ENCODE measurements at regions not wholly inside any gene's neighbourhood (a gene's known extent, or its start where the extent isn't known, plus 50 kb on each side); places are given as distances from the start of the nearest gene placed in this dataset.
"Not testable (repeated sequence)": the region's sequence is repeated elsewhere in the genome, so short reads cannot be mapped to it uniquely, and the experiment has no call there.

- no peaks in the 10 kb centered on the region for H3K27me3 ChIP-seq (ENCODE audit: control insufficient read depth in 3 of 3, insufficient read depth in 3 of 3, low read length in 3 of 3)
- WGBS, 3 donors, result 10 to 12% (median 11%) methylated on average over 44 to 45 of the region's 45 CpGs
- no peaks in the 10 kb centered on the region for H3K36me3 ChIP-seq (ENCODE audit: control insufficient read depth in 3 of 3, insufficient read depth in 2 of 3, low read depth in 1 of 3, low read length in 3 of 3)
- DNase-seq (peak; percentile 89 to 93), FAIRE-seq (no peak)
- peak overlapping the region in 2 of 3 donors; percentile 44 to 52 for H3K4me3 ChIP-seq (ENCODE audit: low read depth in 1 of 3, low read length in 3 of 3)
- H3K9me3 ChIP-seq (ENCODE audit: control insufficient read depth in 2 of 2, insufficient read depth in 1 of 2, low read depth in 1 of 2, low read length in 1 of 2), result no peaks in the 10 kb centered on the region
- H3K27ac ChIP-seq (ENCODE audit: low read depth in 1 of 3, low read length in 2 of 3), result peak overlapping the region in 2 of 3 donors; percentile 54 to 75
- H3K4me1 ChIP-seq (ENCODE audit: control insufficient read depth in 3 of 3, insufficient read depth in 2 of 3, low read depth in 1 of 3, low read length in 2 of 3), result peaks cover 0 to 12% (median 0%) of the 10 kb centered on the region in 3 donors
Observed at GRCh38 chr15:77944002-77944867, 133.3 kb downstream of the TBC1D2B start.

- FAIRE-seq (no peak), DNase-seq (no peak)
- H3K4me3 ChIP-seq (ENCODE audit: low read depth in 1 of 3, low read length in 3 of 3), result no peak overlapping the region
- H3K27me3 ChIP-seq (ENCODE audit: control insufficient read depth in 3 of 3, insufficient read depth in 3 of 3, low read length in 3 of 3), result no peaks in the 10 kb centered on the region
- no peaks in the 10 kb centered on the region for H3K9me3 ChIP-seq (ENCODE audit: control insufficient read depth in 2 of 2, insufficient read depth in 1 of 2, low read depth in 1 of 2, low read length in 1 of 2)
- H3K4me1 ChIP-seq (ENCODE audit: control insufficient read depth in 3 of 3, insufficient read depth in 2 of 3, low read depth in 1 of 3, low read length in 2 of 3), result peaks cover 0 to 12% (median 0%) of the 10 kb centered on the region in 3 donors
- 82 to 91% (median 87%) methylated on average over 6 of the region's 6 CpGs for WGBS, 3 donors
- no peak overlapping the region for H3K27ac ChIP-seq (ENCODE audit: low read depth in 1 of 3, low read length in 2 of 3)
- no peaks in the 10 kb centered on the region for H3K36me3 ChIP-seq (ENCODE audit: control insufficient read depth in 3 of 3, insufficient read depth in 2 of 3, low read depth in 1 of 3, low read length in 3 of 3)
Observed at GRCh38 chr15:77942611-77943211, 134.8 kb downstream of the TBC1D2B start.

- not testable (repeated sequence) for H3K9me3 ChIP-seq (ENCODE audit: control insufficient read depth in 2 of 2, insufficient read depth in 1 of 2, low read depth in 1 of 2, low read length in 1 of 2); DNase-seq; H3K4me3 ChIP-seq (ENCODE audit: low read depth in 1 of 3, low read length in 3 of 3); H3K36me3 ChIP-seq (ENCODE audit: control insufficient read depth in 3 of 3, insufficient read depth in 2 of 3, low read depth in 1 of 3, low read length in 3 of 3); H3K27ac ChIP-seq (ENCODE audit: low read depth in 1 of 3, low read length in 2 of 3); H3K27me3 ChIP-seq (ENCODE audit: control insufficient read depth in 3 of 3, insufficient read depth in 3 of 3, low read length in 3 of 3); FAIRE-seq
- H3K4me1 ChIP-seq (ENCODE audit: control insufficient read depth in 3 of 3, insufficient read depth in 2 of 3, low read depth in 1 of 3, low read length in 2 of 3), result peaks cover 0 to 12% (median 0%) of the 10 kb centered on the region in 3 donors
- WGBS, 3 donors, result 84 to 88% (median 87%) methylated on average over 10 to 14 of the region's 25 CpGs
Observed at GRCh38 chr15:77941090-77941827, 136.3 kb downstream of the TBC1D2B start.

GRCh38 chr15:77940381-77940947, 137.0 kb downstream of the TBC1D2B start:
- no peak overlapping the region for H3K27ac ChIP-seq (ENCODE audit: low read depth in 1 of 3, low read length in 2 of 3)
- H3K36me3 ChIP-seq (ENCODE audit: control insufficient read depth in 3 of 3, insufficient read depth in 2 of 3, low read depth in 1 of 3, low read length in 3 of 3), result no peaks in the 10 kb centered on the region
- peaks cover 0 to 12% (median 0%) of the 10 kb centered on the region in 3 donors for H3K4me1 ChIP-seq (ENCODE audit: control insufficient read depth in 3 of 3, insufficient read depth in 2 of 3, low read depth in 1 of 3, low read length in 2 of 3)
- WGBS, 3 donors, result 65 to 75% (median 66%) methylated on average over 7 to 8 of the region's 8 CpGs
- DNase-seq, result peak in 1 of 2 donors; percentile 64
- no peaks in the 10 kb centered on the region for H3K9me3 ChIP-seq (ENCODE audit: control insufficient read depth in 2 of 2, insufficient read depth in 1 of 2, low read depth in 1 of 2, low read length in 1 of 2)
- no peak overlapping the region for H3K4me3 ChIP-seq (ENCODE audit: low read depth in 1 of 3, low read length in 3 of 3)
- no peaks in the 10 kb centered on the region for H3K27me3 ChIP-seq (ENCODE audit: control insufficient read depth in 3 of 3, insufficient read depth in 3 of 3, low read length in 3 of 3)
- FAIRE-seq, result no peak

- DNase-seq (no peak), FAIRE-seq (no peak)
- Histone ChIP-seq H3K27me3 (ENCODE audit: control insufficient read depth in 3 of 3, insufficient read depth in 3 of 3, low read length in 3 of 3) (no peaks in the 10 kb centered on the region), H3K36me3 (ENCODE audit: control insufficient read depth in 3 of 3, insufficient read depth in 2 of 3, low read depth in 1 of 3, low read length in 3 of 3) (no peaks in the 10 kb centered on the region), H3K4me3 (ENCODE audit: low read depth in 1 of 3, low read length in 3 of 3) (no peak overlapping the region), H3K27ac (ENCODE audit: low read depth in 1 of 3, low read length in 2 of 3) (no peak overlapping the region), H3K9me3 (ENCODE audit: control insufficient read depth in 2 of 2, insufficient read depth in 1 of 2, low read depth in 1 of 2, low read length in 1 of 2) (no peaks in the 10 kb centered on the region), H3K4me1 (ENCODE audit: control insufficient read depth in 3 of 3, insufficient read depth in 2 of 3, low read depth in 1 of 3, low read length in 2 of 3) (peaks cover 0 to 12% (median 0%) of the 10 kb centered on the region in 3 donors)
- WGBS, 3 donors, result 87% methylated on average over 10 to 12 of the region's 12 CpGs
Observed at GRCh38 chr15:77939851-77940250, 137.7 kb downstream of the TBC1D2B start.

- FAIRE-seq; H3K27ac ChIP-seq (ENCODE audit: low read depth in 1 of 3, low read length in 2 of 3); H3K4me3 ChIP-seq (ENCODE audit: low read depth in 1 of 3, low read length in 3 of 3); H3K36me3 ChIP-seq (ENCODE audit: control insufficient read depth in 3 of 3, insufficient read depth in 2 of 3, low read depth in 1 of 3, low read length in 3 of 3); H3K9me3 ChIP-seq (ENCODE audit: control insufficient read depth in 2 of 2, insufficient read depth in 1 of 2, low read depth in 1 of 2, low read length in 1 of 2); H3K27me3 ChIP-seq (ENCODE audit: control insufficient read depth in 3 of 3, insufficient read depth in 3 of 3, low read length in 3 of 3): not testable (repeated sequence)
- peaks cover 0 to 11% (median 0%) of the 10 kb centered on the region in 3 donors for H3K4me1 ChIP-seq (ENCODE audit: control insufficient read depth in 3 of 3, insufficient read depth in 2 of 3, low read depth in 1 of 3, low read length in 2 of 3)
- WGBS, 3 donors, result 27 to 41% (median 32%) methylated on average over 4 of the region's 4 CpGs
- peak in 1 of 2 donors; percentile 43 for DNase-seq
Observed at GRCh38 chr15:77939026-77939425, 138.5 kb downstream of the TBC1D2B start.

- WGBS, 3 donors, result 73 to 86% (median 78%) methylated on average over 8 to 12 of the region's 12 CpGs
- DNase-seq; H3K36me3 ChIP-seq (ENCODE audit: control insufficient read depth in 3 of 3, insufficient read depth in 2 of 3, low read depth in 1 of 3, low read length in 3 of 3); H3K9me3 ChIP-seq (ENCODE audit: control insufficient read depth in 2 of 2, insufficient read depth in 1 of 2, low read depth in 1 of 2, low read length in 1 of 2); H3K4me1 ChIP-seq (ENCODE audit: control insufficient read depth in 3 of 3, insufficient read depth in 2 of 3, low read depth in 1 of 3, low read length in 2 of 3); H3K4me3 ChIP-seq (ENCODE audit: low read depth in 1 of 3, low read length in 3 of 3); H3K27me3 ChIP-seq (ENCODE audit: control insufficient read depth in 3 of 3, insufficient read depth in 3 of 3, low read length in 3 of 3); H3K27ac ChIP-seq (ENCODE audit: low read depth in 1 of 3, low read length in 2 of 3); FAIRE-seq: not testable (repeated sequence)
Observed at GRCh38 chr15:77938546-77938945, 139.0 kb downstream of the TBC1D2B start.

- DNase-seq; H3K27me3 ChIP-seq (ENCODE audit: control insufficient read depth in 3 of 3, insufficient read depth in 3 of 3, low read length in 3 of 3); H3K36me3 ChIP-seq (ENCODE audit: control insufficient read depth in 3 of 3, insufficient read depth in 2 of 3, low read depth in 1 of 3, low read length in 3 of 3); H3K4me3 ChIP-seq (ENCODE audit: low read depth in 1 of 3, low read length in 3 of 3); FAIRE-seq; H3K27ac ChIP-seq (ENCODE audit: low read depth in 1 of 3, low read length in 2 of 3); H3K9me3 ChIP-seq (ENCODE audit: control insufficient read depth in 2 of 2, insufficient read depth in 1 of 2, low read depth in 1 of 2, low read length in 1 of 2); H3K4me1 ChIP-seq (ENCODE audit: control insufficient read depth in 3 of 3, insufficient read depth in 2 of 3, low read depth in 1 of 3, low read length in 2 of 3): not testable (repeated sequence)
Observed at GRCh38 chr15:77936567-77936966, 140.9 kb downstream of the TBC1D2B start.
